D721Med (cell line): ENCODE measurements at regions not wholly inside any gene's neighbourhood (a gene's known extent, or its start where the extent isn't known, plus 50 kb on each side); places are given as distances from the start of the nearest gene placed in this dataset.

ENCODE experiments used
- DNase-seq: peaks from one replicate; pipeline ENCODE4 v3.0.0; 2011; ENCODE audit warnings: low spot score; ENCODE audit not compliant: insufficient read length
- FAIRE-seq: peaks from 2 replicates; lab custom pipeline; 2011; peaks lifted over from hg19 to GRCh38; lab: Jason Lieb, UNC
- TF ChIP-seq, protein P1 (sequence below): IDR thresholded peaks from 2 replicates; pipeline ENCODE4 v1.5.1; 2012; ENCODE audit warnings: mild to moderate bottlenecking, control low read depth; ENCODE audit not compliant: insufficient read depth; ENCODE audit errors: missing control alignments

DNA sequence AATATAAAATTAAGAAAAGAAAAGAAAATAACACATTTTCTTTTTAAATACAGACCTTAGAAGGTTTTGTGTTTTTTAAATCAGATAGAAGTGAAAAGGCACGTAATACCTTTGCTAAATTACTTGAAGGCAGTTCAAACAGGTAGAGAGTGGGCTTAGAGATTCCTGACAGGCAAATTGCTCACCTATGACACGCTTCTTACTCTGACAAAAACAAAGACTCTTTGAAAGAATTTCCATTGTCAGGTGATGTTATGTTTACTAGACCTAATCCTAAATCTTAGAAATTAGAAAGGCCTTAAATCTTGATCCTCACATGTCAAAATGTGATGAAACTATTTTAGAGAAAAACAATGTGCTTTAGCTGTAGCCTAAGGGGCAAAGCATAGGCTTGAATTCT, 522.9 kb downstream of the SOX11 start:
- no peak for FAIRE-seq
- TF ChIP-seq, protein P1, sequence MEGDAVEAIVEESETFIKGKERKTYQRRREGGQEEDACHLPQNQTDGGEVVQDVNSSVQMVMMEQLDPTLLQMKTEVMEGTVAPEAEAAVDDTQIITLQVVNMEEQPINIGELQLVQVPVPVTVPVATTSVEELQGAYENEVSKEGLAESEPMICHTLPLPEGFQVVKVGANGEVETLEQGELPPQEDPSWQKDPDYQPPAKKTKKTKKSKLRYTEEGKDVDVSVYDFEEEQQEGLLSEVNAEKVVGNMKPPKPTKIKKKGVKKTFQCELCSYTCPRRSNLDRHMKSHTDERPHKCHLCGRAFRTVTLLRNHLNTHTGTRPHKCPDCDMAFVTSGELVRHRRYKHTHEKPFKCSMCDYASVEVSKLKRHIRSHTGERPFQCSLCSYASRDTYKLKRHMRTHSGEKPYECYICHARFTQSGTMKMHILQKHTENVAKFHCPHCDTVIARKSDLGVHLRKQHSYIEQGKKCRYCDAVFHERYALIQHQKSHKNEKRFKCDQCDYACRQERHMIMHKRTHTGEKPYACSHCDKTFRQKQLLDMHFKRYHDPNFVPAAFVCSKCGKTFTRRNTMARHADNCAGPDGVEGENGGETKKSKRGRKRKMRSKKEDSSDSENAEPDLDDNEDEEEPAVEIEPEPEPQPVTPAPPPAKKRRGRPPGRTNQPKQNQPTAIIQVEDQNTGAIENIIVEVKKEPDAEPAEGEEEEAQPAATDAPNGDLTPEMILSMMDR: no peak
- DNase-seq: no peak

- FAIRE-seq: no peak
- TF ChIP-seq, protein P1: no peak
- no peak for DNase-seq
Observed at GRCh38 chr2:6216234-6216633, 524.0 kb downstream of the SOX11 start.

DNA sequence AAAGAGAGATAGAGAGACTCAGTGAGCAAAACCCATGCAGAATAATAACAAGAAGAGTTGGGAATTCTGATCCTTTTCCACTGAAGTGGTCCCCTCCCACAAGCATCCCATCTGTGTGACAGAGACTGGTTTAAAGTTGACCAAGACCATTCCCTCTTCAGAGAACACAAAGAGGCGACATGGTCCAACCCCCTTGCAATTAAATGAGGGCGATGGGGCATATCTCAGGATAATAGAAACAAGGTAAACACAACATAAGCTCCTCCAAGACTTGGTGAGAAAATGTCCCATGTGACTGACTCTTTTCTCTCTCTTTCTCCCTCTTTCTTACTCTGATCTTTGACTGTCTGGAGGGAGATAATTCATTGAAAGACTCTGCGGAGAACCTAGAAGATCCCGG, 526.7 kb downstream of the SOX11 start:
- no peak for FAIRE-seq
- TF ChIP-seq, protein P1: no peak

GRCh38 chr2:6219906-6220305, 527.7 kb downstream of the SOX11 start:
- TF ChIP-seq, protein P1: no peak
- no peak for FAIRE-seq
- no peak for DNase-seq

More for the DNA sequence above, 526.7 kb downstream of the SOX11 start:
- DNase-seq: no peak

- no peak for DNase-seq
- TF ChIP-seq, protein P1: no peak
- FAIRE-seq: no peak
Observed at GRCh38 chr2:6222296-6222695, 530.1 kb downstream of the SOX11 start.

- FAIRE-seq (no peak), DNase-seq (no peak)
- TF ChIP-seq, protein P1: no peak
Observed at GRCh38 chr2:6224267-6224666, 532.1 kb downstream of the SOX11 start.

DNA sequence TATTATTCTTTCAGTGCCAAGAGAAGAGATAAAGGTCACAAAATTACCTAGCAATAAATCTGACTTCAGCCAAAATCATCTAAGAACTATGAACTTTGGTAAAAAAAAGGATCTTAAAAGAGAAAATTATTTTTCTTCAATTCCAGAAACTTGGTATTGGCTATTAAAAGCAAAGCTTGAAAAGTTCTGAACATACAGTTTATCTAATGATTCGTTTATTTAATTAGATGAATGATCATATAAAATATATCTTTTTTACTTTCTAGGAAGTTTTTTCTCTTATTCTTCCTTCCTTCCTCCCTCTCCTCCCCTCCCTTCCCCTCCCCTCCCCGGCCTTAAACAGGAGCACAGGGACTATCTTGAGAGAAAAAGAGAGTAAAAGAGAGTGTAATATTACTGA, 536.1 kb downstream of the SOX11 start:
- DNase-seq (no peak), FAIRE-seq (no peak)
- TF ChIP-seq, protein P1: no peak
